HCT116 (cell line): ENCODE measurements at regions not wholly inside any gene's neighbourhood (a gene's known extent, or its start where the extent isn't known, plus 50 kb on each side); places are given as distances from the start of the nearest gene placed in this dataset.

Source experiments
- ATAC-seq: fragments of 200-7000 bp; cut with Tn5 transposase; 2 replicates; pipeline ENCODE4 v1.9.1; 2020; ENCODE audit warnings: mild to moderate bottlenecking, moderate library complexity
- BruUV-seq: library from RNA; stranded (reverse); fragments of 400-500 nt; replicated peaks from 2 replicates; lab custom pipeline; 2021; lab: Mats Ljungman, UMichigan
- CTCF ChIA-PET: fragments of 300-600 bp; sonication (Branson Sonifier 250); formaldehyde crosslinking; loops from one replicate; lab custom pipeline; 2021; ENCODE audit warnings: antibody characterized with exemption; lab: Charles Lee
- POLR2A ChIA-PET: fragments of 300-600, 350-600 bp; sonication (Branson Sonifier 250); formaldehyde crosslinking; loops from one replicate; lab custom pipeline; 2021; ENCODE audit warnings: antibody characterized with exemption; lab: Charles Lee
- RAD21 ChIA-PET, 2 experiments: fragments of 300-600 bp; sonication (Branson Sonifier 250); formaldehyde crosslinking; loops; one replicate each; lab custom pipeline; 2023; ENCODE audit warnings: low total read pairs in 2 of 2; ENCODE audit not compliant: uncharacterized antibody in 2 of 2, unreplicated experiment in 2 of 2, low non-redundant PET in 1 of 2; lab: Charles Lee
- DNase-seq: peaks from one replicate; pipeline ENCODE4 v3.0.0-alpha.2; 2010; ENCODE audit warnings: low read depth, low spot score
- H2AFZ ChIP-seq: fragments of 200-600 bp; shearing (Covaris generic), sonication (generic); 2 replicates; pipeline ENCODE4 v1.6.1; 2017; ENCODE audit warnings: low read depth, mixed run types, mixed read lengths, antibody characterized with exemption, low read length; ENCODE audit not compliant: poor library complexity, severe bottlenecking
- H3K27ac ChIP-seq: 2 replicates; pipeline ENCODE4 v1.5.1; 2012; ENCODE audit warnings: low read depth, low read length
- H3K27me3 ChIP-seq: fragments of 200-600 bp; sonication (generic); 2 replicates; pipeline ENCODE4 v1.6.1; 2016; ENCODE audit warnings: mixed run types, low read length, mixed read lengths; ENCODE audit not compliant: insufficient read depth
- H3K36me3 ChIP-seq, 2 experiments: fragments of 200-500 bp in 1 of 2; fragments of 200-600 bp in 1 of 2; sonication (Bioruptor generic) in 1 of 2; sonication (generic) in 1 of 2; 2 replicates each; pipeline versions ENCODE4 v1.5.1 to v1.6.1; 2014 to 2016; ENCODE audit warnings: low read length in 2 of 2, inconsistent platforms in 1 of 2, mixed read lengths in 1 of 2, mixed run types in 1 of 2; ENCODE audit not compliant: insufficient read depth in 2 of 2, control insufficient read depth in 1 of 2
- H3K4me1 ChIP-seq, 2 experiments: fragments of 200-600 bp in 1 of 2; sonication (generic) in 1 of 2; 2 replicates each; pipeline versions ENCODE4 v1.5.1 to v1.6.1; 2012 to 2017; ENCODE audit warnings: low read length in 2 of 2, inconsistent platforms in 1 of 2, mild to moderate bottlenecking in 1 of 2, mixed read lengths in 1 of 2, mixed run types in 1 of 2, moderate library complexity in 1 of 2; ENCODE audit not compliant: insufficient read depth in 2 of 2, control insufficient read depth in 1 of 2
- H3K4me2 ChIP-seq: fragments of 200-600 bp; sonication (generic); 2 replicates; pipeline ENCODE4 v1.6.1; 2017; ENCODE audit warnings: mixed run types, low read length, mixed read lengths
- H3K4me3 ChIP-seq, 2 experiments: fragments of 200-600 bp in 1 of 2; sonication (generic) in 1 of 2; replicated peaks in 1 of 2; 2 replicates each; pipeline ENCODE4 v1.5.1; 2011 to 2016; ENCODE audit warnings: low read length in 2 of 2, control low read depth in 1 of 2, low read depth in 1 of 2, mild to moderate bottlenecking in 1 of 2, mixed read lengths in 1 of 2, mixed run types in 1 of 2
- H3K79me2 ChIP-seq: fragments of 200-600 bp; sonication (generic); 2 replicates; pipeline ENCODE4 v1.6.1; 2017; ENCODE audit warnings: mild to moderate bottlenecking, mixed run types, low read length, moderate library complexity, mixed read lengths; ENCODE audit not compliant: insufficient read depth
- H3K9ac ChIP-seq: fragments of 200-600 bp; sonication (generic); 2 replicates; pipeline ENCODE4 v1.6.1; 2016; ENCODE audit warnings: low read length, mixed read lengths
- H3K9me2 ChIP-seq: fragments of 200-600 bp; sonication (generic), shearing (Covaris generic); 2 replicates; pipeline ENCODE4 v1.6.1; 2017; ENCODE audit warnings: mixed run types, mild to moderate bottlenecking, moderate library complexity; ENCODE audit not compliant: insufficient read depth
- H3K9me3 ChIP-seq, 2 experiments: fragments of 200-500 bp in 1 of 2; fragments of 200-600 bp in 1 of 2; sonication (Bioruptor generic) in 1 of 2; sonication (generic) in 1 of 2; 2 replicates each; pipeline ENCODE4 v1.6.1; 2014 to 2017; ENCODE audit warnings: low read length in 2 of 2, mixed read lengths in 2 of 2, inconsistent platforms in 1 of 2, low read depth in 1 of 2, mild to moderate bottlenecking in 1 of 2, mixed run types in 1 of 2, moderate library complexity in 1 of 2; ENCODE audit not compliant: control insufficient read depth in 1 of 2, insufficient read depth in 1 of 2
- H4K20me1 ChIP-seq: fragments of 200-600 bp; sonication (generic), shearing (Covaris generic); 2 replicates; pipeline ENCODE4 v1.6.1; 2017; ENCODE audit warnings: mixed run types, mild to moderate bottlenecking, moderate library complexity; ENCODE audit not compliant: insufficient read depth
- ATF3 ChIP-seq: IDR thresholded peaks from 2 replicates; pipeline ENCODE4 v1.6.1; 2012
- CTCF ChIP-seq, 3 experiments: fragments of 200-600 bp in 1 of 3; sonication (generic) in 1 of 3; IDR thresholded peaks in 2 of 3; conservative IDR thresholded peaks in 1 of 3; 2 replicates each; pipeline ENCODE4 v1.5.1; 2012 to 2017; ENCODE audit warnings: low read depth in 2 of 3, low read length in 2 of 3, antibody characterized with exemption in 1 of 3, borderline replicate concordance in 1 of 3, control low read depth in 1 of 3, mild to moderate bottlenecking in 1 of 3, mixed read lengths in 1 of 3, mixed run types in 1 of 3, moderate library complexity in 1 of 3; ENCODE audit not compliant: insufficient read depth in 1 of 3
- EGR1 ChIP-seq: IDR thresholded peaks from 2 replicates; pipeline ENCODE4 v1.6.1; 2012; ENCODE audit warnings: low read depth
- EZH2phosphoT487 ChIP-seq: fragments of 200-600 bp; IDR thresholded peaks from 2 replicates; pipeline ENCODE4 v1.6.1; 2018; ENCODE audit warnings: antibody characterized with exemption, borderline replicate concordance
- FOSL1 ChIP-seq: IDR thresholded peaks from 2 replicates; pipeline ENCODE4 v1.6.1; 2012; ENCODE audit warnings: low read depth
- TCF7L2 ChIP-seq: IDR thresholded peaks from 2 replicates; pipeline ENCODE4 v1.7.0; 2011; ENCODE audit warnings: borderline replicate concordance, inconsistent platforms; ENCODE audit not compliant: insufficient read depth, insufficient read length; ENCODE audit errors: extremely low read depth
- ZFX ChIP-seq: fragments of 450-650 bp; IDR thresholded peaks from 2 replicates; pipeline ENCODE4 v1.6.1; 2017
- ZNF274 ChIP-seq: fragments of 200-500 bp; sonication (Bioruptor generic); IDR thresholded peaks from 2 replicates; pipeline ENCODE4 v1.6.1; 2014; ENCODE audit warnings: mild to moderate bottlenecking, low read depth, low read length, inconsistent platforms
- intact Hi-C: fragments of 100-400 bp; cut with micrococcal nuclease; formaldehyde crosslinking; loops from 2 replicates; pipeline ENCODE4 v1.10.0; 2022

- no peaks in the 10 kb centered on the region for H3K36me3 ChIP-seq
- no peak overlapping the region for H3K27ac ChIP-seq
- no peaks in the 10 kb centered on the region for H4K20me1 ChIP-seq
- H3K9ac ChIP-seq, result no peak overlapping the region
- no TSS peak for BruUV-seq
- no peaks in the 10 kb centered on the region for H3K9me2 ChIP-seq
- no peaks in the 10 kb centered on the region for H3K9me3 ChIP-seq
- RAD21 ChIA-PET, result no interaction called here
- no peaks in the 10 kb centered on the region for H3K27me3 ChIP-seq
- ATAC-seq, result no peak
- intact Hi-C loops, result no loop called here
- no peak for DNase-seq
- CTCF ChIA-PET, result no interaction called here
- no peaks in the 10 kb centered on the region for H3K79me2 ChIP-seq
- H3K4me1 ChIP-seq, result no peaks in the 10 kb centered on the region
- H3K4me3 ChIP-seq, result no peak overlapping the region
- no peak overlapping the region for H2AFZ ChIP-seq
- TF ChIP-seq CTCF (IDR thresholded peaks at IDR 0.05 in 2 of 3, conservative IDR thresholded peaks at IDR 0.05 in 1 of 3; ENCODE audit: borderline replicate concordance in 1 of 3, insufficient read depth in 1 of 3, low read depth in 2 of 3, low read length in 2 of 3) (no peak), EZH2phosphoT487 (no peak), FOSL1 (no peak), ZNF274 (no peak)
- POLR2A ChIA-PET, result no interaction called here
- H3K4me2 ChIP-seq, result no peak overlapping the region
These were observed 315.3 kb upstream of the PTGER4 start for GRCh38 chr5:40364441-40364840.

GRCh38 chr5:40361378-40361777 lies 318.3 kb upstream of the PTGER4 start:
- Histone ChIP-seq H3K4me3 (no peak overlapping the region), H3K27ac (no peak overlapping the region), H4K20me1 (no peaks in the 10 kb centered on the region), H3K36me3 (no peaks in the 10 kb centered on the region), H3K9ac (no peak overlapping the region), H2AFZ (no peak overlapping the region), H3K4me2 (no peak overlapping the region), H3K9me3 (no peaks in the 10 kb centered on the region)
- CTCF ChIA-PET, result no interaction called here
- RAD21 ChIA-PET, result no interaction called here
- intact Hi-C loops, result no loop called here
- POLR2A ChIA-PET, result no interaction called here
- no peak for TF ChIP-seq ZNF274
- no peak for TF ChIP-seq ATF3
- no peak for TF ChIP-seq TCF7L2
- no peak for TF ChIP-seq FOSL1
- TF ChIP-seq ZFX, result no peak
- no peak for TF ChIP-seq EGR1
- TF ChIP-seq, all 23 proteins: peak for 0
- no peaks in the 10 kb centered on the region for H3K9me2 ChIP-seq
- ATAC-seq, result no peak
- H3K79me2 ChIP-seq, result no peaks in the 10 kb centered on the region
- H3K4me1 ChIP-seq, result no peaks in the 10 kb centered on the region
- H3K27me3 ChIP-seq, result no peaks in the 10 kb centered on the region
- no peak for DNase-seq
- no TSS peak for BruUV-seq
